Stimulated activated memory B cell treated with anti-CD40 and anti-IgM and Interleukin-4, amounts not matched to agents 10 μg/mL and 1 μg/mL and 100 μg/mL, for 72 hours (primary cell): ENCODE measurements at regions not wholly inside any gene's neighbourhood (a gene's known extent, or its start where the extent isn't known, plus 50 kb on each side); places are given as distances from the start of the nearest gene placed in this dataset.
"Not testable (repeated sequence)": the region's sequence is repeated elsewhere in the genome, so short reads cannot be mapped to it uniquely, and the experiment has no call there.

Experiments used
- ATAC-seq: fragments of 150-1000 bp; cut with Tn5 transposase; 2 replicates; pipeline ENCODE4 v1.10.0; 2021
- H3K27ac Mint-ChIP-seq: one replicate; pipeline ENCODE4 v1.8.0; 2022; ENCODE audit warnings: mild to moderate bottlenecking, mixed read lengths
- H3K27me3 Mint-ChIP-seq: one replicate; pipeline ENCODE4 v1.8.0; 2022; ENCODE audit warnings: mixed read lengths
- H3K36me3 Mint-ChIP-seq: one replicate; pipeline ENCODE4 v1.8.0; 2022; ENCODE audit warnings: mixed read lengths
- H3K4me1 Mint-ChIP-seq: one replicate; pipeline ENCODE4 v1.8.0; 2022; ENCODE audit warnings: mixed read lengths
- H3K4me3 Mint-ChIP-seq: one replicate; pipeline ENCODE4 v1.8.0; 2022; ENCODE audit warnings: mild to moderate bottlenecking, moderate library complexity, mixed read lengths
- H3K9me3 Mint-ChIP-seq: one replicate; pipeline ENCODE4 v1.8.0; 2022; ENCODE audit warnings: mixed read lengths

GRCh38 chr16:88198457-88199295 lies 184.1 kb upstream of the ZNF469 start:
- H3K27ac Mint-ChIP-seq, H3K36me3 Mint-ChIP-seq, H3K4me1 Mint-ChIP-seq, H3K9me3 Mint-ChIP-seq, ATAC-seq, H3K4me3 Mint-ChIP-seq: not testable (repeated sequence)
- peaks cover 34% of the 10 kb centered on the region for H3K27me3 Mint-ChIP-seq

DNA sequence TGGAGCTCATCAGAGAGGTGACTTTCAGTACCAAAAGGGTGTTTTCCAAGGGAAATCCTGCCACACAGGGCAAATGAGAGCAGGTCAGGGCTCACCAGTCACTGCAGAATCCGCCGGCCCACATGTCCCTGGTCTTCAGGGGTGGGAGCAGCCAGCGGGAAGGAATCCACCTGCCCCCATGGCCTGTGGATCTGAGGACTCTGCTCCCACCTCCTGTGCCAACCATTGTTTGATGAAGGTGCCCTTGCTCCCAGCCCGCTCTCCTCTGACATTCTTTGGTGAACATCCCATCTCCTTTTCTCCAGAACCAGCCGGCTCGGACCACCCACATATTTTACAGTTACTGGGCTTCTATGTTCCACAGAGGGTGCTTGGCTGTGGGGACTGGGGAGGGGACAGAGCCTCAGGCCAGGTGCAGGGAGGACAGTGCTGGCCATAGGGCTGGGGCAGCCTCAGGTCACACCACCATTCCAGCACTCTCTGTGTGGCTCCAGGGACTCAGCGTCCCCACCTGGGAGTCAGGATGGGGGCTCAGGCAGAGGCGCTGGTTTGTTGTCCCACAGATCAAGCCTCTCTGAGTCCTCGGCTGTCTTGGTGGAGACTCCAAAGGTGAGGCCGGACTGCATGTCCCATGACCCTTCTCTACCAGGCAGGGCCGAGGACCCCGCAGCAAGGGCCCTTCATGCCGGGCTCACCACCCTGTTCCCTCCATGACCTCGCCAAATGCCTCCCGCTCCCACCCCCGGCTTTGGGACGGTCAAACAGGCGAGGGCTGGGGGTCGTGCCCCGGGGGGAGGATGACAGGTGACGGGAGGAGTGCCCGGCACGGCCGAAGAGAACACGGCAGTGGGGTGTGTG lies 183.2 kb upstream of the ZNF469 start:
- H3K27ac Mint-ChIP-seq, H3K4me3 Mint-ChIP-seq, H3K9me3 Mint-ChIP-seq, ATAC-seq, H3K4me1 Mint-ChIP-seq, H3K36me3 Mint-ChIP-seq: not testable (repeated sequence)
- peaks cover 37% of the 10 kb centered on the region for H3K27me3 Mint-ChIP-seq

DNA sequence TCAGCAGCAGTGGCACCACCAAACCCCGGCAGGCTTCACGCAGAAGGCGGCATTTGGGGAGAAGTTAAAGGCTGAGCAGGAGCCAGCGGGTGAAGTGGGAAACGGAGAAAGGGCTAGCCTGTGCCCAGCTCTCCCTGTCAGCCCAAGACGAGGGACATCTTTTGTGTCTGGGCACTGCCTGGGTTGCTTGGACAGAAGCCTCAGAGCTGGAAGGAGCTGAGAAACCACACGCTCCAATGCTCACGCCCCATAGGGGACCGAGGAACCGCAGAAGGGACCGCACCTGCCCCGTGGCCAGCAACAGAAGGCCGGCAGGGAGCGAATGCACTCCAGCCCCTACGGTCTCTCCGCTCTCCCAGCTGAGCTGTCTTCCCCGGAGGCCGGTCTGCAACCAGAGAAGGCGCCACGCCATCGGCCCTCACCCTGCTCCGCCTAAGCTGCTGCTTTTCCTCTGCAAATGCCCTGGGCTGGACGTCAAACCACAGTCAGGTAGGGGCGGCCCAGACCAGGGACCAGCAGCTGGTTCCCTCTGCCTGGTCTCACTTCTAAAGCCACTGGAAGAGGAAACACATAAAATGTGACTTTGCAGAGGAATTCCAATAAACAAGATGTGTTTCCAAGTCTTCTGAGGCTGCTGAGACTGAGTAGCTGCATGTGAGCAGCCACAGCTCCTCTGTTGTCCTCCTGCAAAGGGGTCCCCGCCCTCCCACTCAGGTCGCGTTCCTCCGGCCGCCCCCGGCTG lies 182.4 kb upstream of the ZNF469 start:
- not testable (repeated sequence) for H3K4me1 Mint-ChIP-seq, H3K4me3 Mint-ChIP-seq, H3K27ac Mint-ChIP-seq, H3K36me3 Mint-ChIP-seq, ATAC-seq, H3K9me3 Mint-ChIP-seq
- H3K27me3 Mint-ChIP-seq: peaks cover 37% of the 10 kb centered on the region

GRCh38 chr16:88200896-88201185 lies 181.9 kb upstream of the ZNF469 start:
- no peak for ATAC-seq
- H3K9me3 Mint-ChIP-seq: no peaks in the 10 kb centered on the region
- H3K36me3 Mint-ChIP-seq: no peaks in the 10 kb centered on the region
- no peak overlapping the region for H3K4me3 Mint-ChIP-seq
- peaks cover 37% of the 10 kb centered on the region for H3K27me3 Mint-ChIP-seq
- no peak overlapping the region for H3K27ac Mint-ChIP-seq
- no peaks in the 10 kb centered on the region for H3K4me1 Mint-ChIP-seq

GRCh38 chr16:88201611-88202010 lies 181.1 kb upstream of the ZNF469 start:
- not testable (repeated sequence) for ATAC-seq, H3K27ac Mint-ChIP-seq, H3K36me3 Mint-ChIP-seq, H3K9me3 Mint-ChIP-seq, H3K4me1 Mint-ChIP-seq, H3K4me3 Mint-ChIP-seq
- peaks cover 37% of the 10 kb centered on the region for H3K27me3 Mint-ChIP-seq

- Mint-ChIP-seq H3K4me1 (no peaks in the 10 kb centered on the region), H3K27ac (no peak overlapping the region), H3K36me3 (no peaks in the 10 kb centered on the region), H3K4me3 (no peak overlapping the region), H3K9me3 (no peaks in the 10 kb centered on the region), H3K27me3 (peaks cover 37% of the 10 kb centered on the region)
- ATAC-seq: no peak
Measured at GRCh38 chr16:88202207-88202745, 180.5 kb upstream of the ZNF469 start.

- not testable (repeated sequence) for H3K27ac Mint-ChIP-seq, H3K36me3 Mint-ChIP-seq, H3K4me1 Mint-ChIP-seq, H3K9me3 Mint-ChIP-seq, H3K4me3 Mint-ChIP-seq, ATAC-seq
- peaks cover 37% of the 10 kb centered on the region for H3K27me3 Mint-ChIP-seq
Measured at GRCh38 chr16:88202856-88203681, 179.7 kb upstream of the ZNF469 start.

DNA sequence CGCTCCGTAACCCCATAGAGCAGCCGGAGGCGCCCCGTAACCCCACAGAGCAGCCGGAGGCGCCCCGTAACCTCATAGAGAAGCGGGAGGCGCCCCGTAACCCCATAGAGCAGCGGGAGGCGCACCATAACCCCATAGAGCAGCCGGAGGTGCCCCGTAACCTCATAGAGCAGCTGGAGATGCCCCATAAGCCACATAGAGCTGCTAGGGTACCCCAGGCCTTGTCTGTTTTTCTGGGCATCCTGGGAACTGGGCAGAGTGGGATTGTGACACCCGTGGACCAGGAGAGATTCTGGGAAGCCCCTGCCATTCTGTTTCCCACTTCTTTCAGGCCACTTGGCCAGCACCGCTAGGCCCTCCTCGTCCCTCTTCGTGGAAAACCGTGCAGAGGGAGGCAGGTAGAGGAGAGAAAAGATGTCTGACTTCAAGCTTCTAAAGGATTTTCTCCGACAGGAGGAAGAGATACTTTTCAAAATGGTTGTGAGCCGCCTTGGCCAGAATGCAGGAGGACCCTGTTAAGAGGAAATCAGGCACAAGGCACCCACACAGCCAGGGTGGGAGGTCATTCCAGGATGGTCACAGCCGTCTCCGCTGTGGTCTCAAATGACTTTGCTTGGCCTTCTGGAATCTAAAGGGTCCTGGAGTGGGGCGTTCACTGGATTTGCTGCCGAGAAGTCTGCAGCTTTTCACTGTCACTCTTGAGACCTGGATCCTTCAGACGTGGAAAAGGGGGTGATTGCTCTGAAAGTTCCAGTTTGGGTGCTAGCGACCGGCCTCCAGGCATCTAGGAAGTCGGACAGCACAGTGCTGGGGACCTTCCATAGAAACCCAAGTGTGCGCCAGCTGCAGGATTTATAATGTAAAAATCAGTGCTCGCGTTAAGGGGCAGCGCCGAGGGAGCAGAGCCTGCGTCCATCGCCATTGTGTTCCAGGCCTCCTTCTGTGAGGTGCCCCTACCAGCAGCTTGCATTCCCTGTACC lies 178.3 kb upstream of the ZNF469 start:
- not testable (repeated sequence) for H3K27ac Mint-ChIP-seq, H3K9me3 Mint-ChIP-seq, ATAC-seq, H3K4me3 Mint-ChIP-seq, H3K4me1 Mint-ChIP-seq, H3K36me3 Mint-ChIP-seq
- H3K27me3 Mint-ChIP-seq: peaks cover 33% of the 10 kb centered on the region

- not testable (repeated sequence) for H3K4me1 Mint-ChIP-seq, H3K36me3 Mint-ChIP-seq, H3K27ac Mint-ChIP-seq, H3K9me3 Mint-ChIP-seq, ATAC-seq, H3K4me3 Mint-ChIP-seq
- H3K27me3 Mint-ChIP-seq: peaks cover 22% of the 10 kb centered on the region
Measured at GRCh38 chr16:88205482-88205881, 177.3 kb upstream of the ZNF469 start.

DNA sequence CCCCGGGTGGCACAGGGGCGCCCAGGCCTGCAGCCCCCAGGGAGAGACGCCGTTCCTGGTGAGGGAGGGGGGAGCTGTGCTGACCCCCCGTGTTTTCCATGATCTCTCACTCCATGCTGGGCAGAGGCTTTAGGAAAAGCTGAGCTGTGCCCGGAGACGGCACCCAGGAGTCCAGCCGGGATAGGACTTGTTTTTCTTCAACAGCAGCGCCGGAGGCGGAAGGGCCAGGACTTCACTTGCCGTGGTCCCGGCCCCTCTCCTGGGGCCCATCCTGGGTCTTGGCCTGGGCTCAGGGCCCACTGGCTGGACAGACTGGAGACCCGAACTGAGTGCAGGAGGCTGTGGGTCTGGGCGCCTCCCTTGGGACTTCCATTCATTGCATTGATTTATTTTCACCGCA lies 176.8 kb upstream of the ZNF469 start:
- ATAC-seq: peak; percentile 16
- not testable (repeated sequence) for H3K4me1 Mint-ChIP-seq, H3K4me3 Mint-ChIP-seq, H3K9me3 Mint-ChIP-seq, H3K36me3 Mint-ChIP-seq, H3K27ac Mint-ChIP-seq
- peaks cover 21% of the 10 kb centered on the region for H3K27me3 Mint-ChIP-seq

GRCh38 chr16:88206516-88206915 lies 176.2 kb upstream of the ZNF469 start:
- H3K4me3 Mint-ChIP-seq, H3K36me3 Mint-ChIP-seq, ATAC-seq, H3K27ac Mint-ChIP-seq, H3K9me3 Mint-ChIP-seq, H3K4me1 Mint-ChIP-seq: not testable (repeated sequence)
- H3K27me3 Mint-ChIP-seq: peaks cover 21% of the 10 kb centered on the region

- ATAC-seq: no peak
- Mint-ChIP-seq H3K9me3 (no peaks in the 10 kb centered on the region), H3K27ac (no peak overlapping the region), H3K4me3 (no peak overlapping the region), H3K27me3 (peaks cover 9% of the 10 kb centered on the region), H3K4me1 (no peaks in the 10 kb centered on the region), H3K36me3 (no peaks in the 10 kb centered on the region)
Measured at GRCh38 chr16:88208112-88208511, 174.6 kb upstream of the ZNF469 start.

DNA sequence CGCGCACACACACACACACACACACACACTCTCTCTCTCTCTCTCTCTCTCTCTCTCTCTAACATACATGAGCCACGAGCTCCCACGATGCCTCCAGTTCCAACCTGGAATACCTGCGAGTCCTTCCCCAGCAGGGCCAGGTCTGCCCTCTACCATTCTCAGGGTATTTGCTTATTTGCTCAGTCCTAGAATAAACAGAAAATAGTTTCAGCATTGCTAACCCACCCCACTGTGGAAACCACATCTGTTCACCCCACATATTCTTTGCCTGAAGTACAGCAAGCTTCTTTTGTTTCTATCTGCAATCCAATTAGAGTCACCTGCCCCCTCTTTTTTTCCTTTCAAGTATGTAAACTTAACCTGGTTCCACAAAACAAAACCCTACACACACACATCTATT lies 174.0 kb upstream of the ZNF469 start:
- not testable (repeated sequence) for ATAC-seq, H3K9me3 Mint-ChIP-seq, H3K27ac Mint-ChIP-seq, H3K4me1 Mint-ChIP-seq, H3K4me3 Mint-ChIP-seq, H3K27me3 Mint-ChIP-seq, H3K36me3 Mint-ChIP-seq

GRCh38 chr16:88209579-88209978 lies 173.2 kb upstream of the ZNF469 start:
- H3K4me1 Mint-ChIP-seq, H3K36me3 Mint-ChIP-seq, H3K4me3 Mint-ChIP-seq, H3K27me3 Mint-ChIP-seq, H3K9me3 Mint-ChIP-seq, ATAC-seq, H3K27ac Mint-ChIP-seq: not testable (repeated sequence)
